ENCODE measurements at regions not wholly inside any gene's neighbourhood (a gene's known extent, or its start where the extent isn't known, plus 50 kb on each side); places are given as distances from the start of the nearest gene placed in this dataset.

DNA sequence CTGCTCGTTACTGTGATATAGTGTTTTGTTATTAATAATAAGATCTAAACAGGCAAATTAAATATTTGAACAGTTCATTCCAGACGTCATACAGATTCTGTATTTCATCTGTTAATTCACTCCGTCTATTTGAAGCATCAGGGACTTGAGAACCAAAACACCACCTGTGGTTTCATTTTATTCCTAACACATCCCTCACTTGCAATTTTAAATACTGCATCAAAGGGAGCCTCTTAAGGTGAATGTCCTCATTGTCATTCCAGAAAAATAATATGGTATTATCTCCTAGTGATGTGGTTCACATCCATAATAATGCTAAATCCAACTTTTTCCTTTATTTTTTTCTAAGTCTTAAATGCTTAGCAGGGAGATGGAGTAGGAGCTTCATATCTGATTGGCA is 1390.9 kb upstream of the CADM2 start:
- DNase-seq (ENCODE audit: low read depth) = no peak
- Histone ChIP-seq H3K36me3 (ENCODE audit: control insufficient read depth, insufficient read depth, low read length) (no peaks in the 10 kb centered on the region), H3K4me3 (ENCODE audit: low read depth, low read length) (no peak overlapping the region), H3K27me3 (ENCODE audit: control insufficient read depth, insufficient read depth, low read length) (no peaks in the 10 kb centered on the region)
- TF ChIP-seq, protein P1, sequence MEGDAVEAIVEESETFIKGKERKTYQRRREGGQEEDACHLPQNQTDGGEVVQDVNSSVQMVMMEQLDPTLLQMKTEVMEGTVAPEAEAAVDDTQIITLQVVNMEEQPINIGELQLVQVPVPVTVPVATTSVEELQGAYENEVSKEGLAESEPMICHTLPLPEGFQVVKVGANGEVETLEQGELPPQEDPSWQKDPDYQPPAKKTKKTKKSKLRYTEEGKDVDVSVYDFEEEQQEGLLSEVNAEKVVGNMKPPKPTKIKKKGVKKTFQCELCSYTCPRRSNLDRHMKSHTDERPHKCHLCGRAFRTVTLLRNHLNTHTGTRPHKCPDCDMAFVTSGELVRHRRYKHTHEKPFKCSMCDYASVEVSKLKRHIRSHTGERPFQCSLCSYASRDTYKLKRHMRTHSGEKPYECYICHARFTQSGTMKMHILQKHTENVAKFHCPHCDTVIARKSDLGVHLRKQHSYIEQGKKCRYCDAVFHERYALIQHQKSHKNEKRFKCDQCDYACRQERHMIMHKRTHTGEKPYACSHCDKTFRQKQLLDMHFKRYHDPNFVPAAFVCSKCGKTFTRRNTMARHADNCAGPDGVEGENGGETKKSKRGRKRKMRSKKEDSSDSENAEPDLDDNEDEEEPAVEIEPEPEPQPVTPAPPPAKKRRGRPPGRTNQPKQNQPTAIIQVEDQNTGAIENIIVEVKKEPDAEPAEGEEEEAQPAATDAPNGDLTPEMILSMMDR (IDR thresholded peaks at IDR 0.05; ENCODE audit: insufficient read depth, low read length, poor library complexity, severe bottlenecking) = no peak

DNA sequence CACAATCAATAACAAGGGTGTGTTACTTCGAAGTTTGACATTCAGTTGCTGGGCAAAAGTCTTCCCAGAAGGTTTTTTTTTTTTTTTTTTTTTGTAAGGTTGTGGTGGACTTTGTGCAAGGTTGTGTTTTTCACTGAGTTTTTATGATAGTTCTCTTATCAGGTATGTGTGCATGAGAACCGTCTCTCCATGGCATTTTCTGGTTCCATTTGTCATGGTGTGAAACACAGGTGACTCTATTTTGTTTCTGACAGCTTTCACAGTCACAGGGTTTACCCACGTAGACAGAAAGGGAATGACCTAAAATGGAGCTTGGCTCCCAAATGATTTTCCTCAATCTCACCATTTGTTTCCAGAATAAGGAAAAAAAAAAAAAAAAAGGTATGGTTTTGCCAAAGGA is 1377.2 kb upstream of the CADM2 start:
- TF ChIP-seq, protein P1 (IDR thresholded peaks at IDR 0.05; ENCODE audit: insufficient read depth, low read length, poor library complexity, severe bottlenecking) = no peak
- Histone ChIP-seq H3K36me3 (ENCODE audit: control insufficient read depth, insufficient read depth, low read length) (no peaks in the 10 kb centered on the region), H3K27me3 (ENCODE audit: control insufficient read depth, insufficient read depth, low read length) (no peaks in the 10 kb centered on the region), H3K4me3 (ENCODE audit: low read depth, low read length) (no peak overlapping the region)
- DNase-seq (ENCODE audit: low read depth) = no peak

DNA sequence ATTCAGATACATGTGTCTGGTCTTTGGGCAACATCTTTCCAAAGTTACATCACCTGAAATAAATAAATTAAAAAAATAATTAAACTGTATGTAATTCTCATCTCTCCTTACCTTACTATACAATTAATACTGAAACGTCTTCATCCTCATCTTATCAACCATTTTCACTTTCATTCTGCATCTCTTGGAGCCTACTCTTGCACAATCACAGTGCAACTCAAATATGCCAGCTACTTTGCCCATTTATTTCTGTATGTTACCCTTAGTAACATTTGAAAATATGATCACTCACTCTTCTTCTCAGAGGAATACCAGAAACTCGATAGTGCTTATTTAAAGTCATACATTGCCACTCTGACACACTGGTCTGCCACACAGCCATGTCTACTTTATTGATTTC is 1357.1 kb upstream of the CADM2 start:
- Histone ChIP-seq H3K27me3 (ENCODE audit: control insufficient read depth, insufficient read depth, low read length) (no peaks in the 10 kb centered on the region), H3K4me3 (ENCODE audit: low read depth, low read length) (no peak overlapping the region), H3K36me3 (ENCODE audit: control insufficient read depth, insufficient read depth, low read length) (no peaks in the 10 kb centered on the region)
- TF ChIP-seq, protein P1 (IDR thresholded peaks at IDR 0.05; ENCODE audit: insufficient read depth, low read length, poor library complexity, severe bottlenecking) = no peak
- DNase-seq (ENCODE audit: low read depth) = no peak

DNA sequence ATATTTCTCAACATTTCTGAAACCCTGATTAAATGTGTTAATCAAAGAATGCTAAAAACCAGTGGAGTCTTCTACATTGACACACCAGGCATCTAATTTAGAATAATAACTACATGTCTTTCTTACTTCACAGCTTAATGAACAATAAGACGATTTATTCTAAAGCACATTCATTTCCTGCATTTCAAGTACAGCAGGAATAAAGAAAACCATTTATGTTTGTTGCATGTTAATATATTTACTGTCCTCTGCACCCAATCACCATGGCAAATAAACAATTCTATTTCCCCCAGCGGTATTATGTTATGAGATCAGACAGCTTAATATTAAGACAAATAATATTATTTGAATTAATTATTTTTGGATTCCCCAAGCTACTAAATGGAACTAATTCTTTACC is 1336.3 kb upstream of the CADM2 start:
- Histone ChIP-seq H3K27me3 (ENCODE audit: control insufficient read depth, insufficient read depth, low read length) (no peaks in the 10 kb centered on the region), H3K4me3 (ENCODE audit: low read depth, low read length) (no peak overlapping the region), H3K36me3 (ENCODE audit: control insufficient read depth, insufficient read depth, low read length) (no peaks in the 10 kb centered on the region)
- no peak for DNase-seq (ENCODE audit: low read depth)
- TF ChIP-seq, protein P1 (IDR thresholded peaks at IDR 0.05; ENCODE audit: insufficient read depth, low read length, poor library complexity, severe bottlenecking) = no peak

DNA sequence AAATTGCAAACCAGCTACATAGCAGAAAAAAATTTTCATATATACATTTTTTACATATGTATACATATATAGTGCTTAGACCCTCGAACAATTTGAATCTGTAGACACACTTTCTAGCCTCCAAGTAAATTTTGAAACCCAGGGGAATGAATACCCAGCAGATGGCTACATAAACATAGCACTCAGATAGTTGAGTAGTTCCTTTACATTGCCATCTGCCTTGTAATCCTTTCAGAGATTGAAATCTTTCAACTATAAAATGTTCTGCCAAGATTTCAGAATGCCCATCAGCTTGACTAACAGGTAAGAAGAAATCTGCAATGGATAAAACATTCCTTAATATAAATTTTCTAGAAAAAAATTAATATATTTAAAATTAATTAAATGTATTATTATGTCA is 1333.5 kb upstream of the CADM2 start:
- no peaks in the 10 kb centered on the region for H3K27me3 ChIP-seq (ENCODE audit: control insufficient read depth, insufficient read depth, low read length)
- no peak overlapping the region for H3K4me3 ChIP-seq (ENCODE audit: low read depth, low read length)
- no peak for DNase-seq (ENCODE audit: low read depth)
- TF ChIP-seq, protein P1 (IDR thresholded peaks at IDR 0.05; ENCODE audit: insufficient read depth, low read length, poor library complexity, severe bottlenecking) = no peak
- no peaks in the 10 kb centered on the region for H3K36me3 ChIP-seq (ENCODE audit: control insufficient read depth, insufficient read depth, low read length)

DNA sequence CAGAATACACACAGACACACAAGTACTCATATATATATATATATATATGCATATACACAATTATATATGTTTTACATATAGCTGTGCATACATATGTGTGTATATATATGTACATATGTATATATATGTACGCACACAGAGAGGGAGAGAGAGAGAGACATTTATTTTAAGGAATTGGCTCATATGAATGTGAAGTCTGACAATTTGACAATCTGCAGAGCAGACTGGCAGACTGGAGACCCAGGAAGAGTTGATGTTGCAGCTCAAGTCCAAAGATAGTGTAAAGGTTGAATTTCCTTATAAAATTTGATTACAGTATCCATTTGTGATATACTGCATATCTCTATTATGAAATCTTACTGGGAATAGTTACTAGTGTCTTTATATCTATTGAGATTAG is 1330.3 kb upstream of the CADM2 start:
- H3K4me3 ChIP-seq (ENCODE audit: low read depth, low read length) = no peak overlapping the region
- TF ChIP-seq, protein P1 (IDR thresholded peaks at IDR 0.05; ENCODE audit: insufficient read depth, low read length, poor library complexity, severe bottlenecking) = no peak

More for the DNA sequence above, 1330.3 kb upstream of the CADM2 start:
- no peak for DNase-seq (ENCODE audit: low read depth)
- no peaks in the 10 kb centered on the region for H3K27me3 ChIP-seq (ENCODE audit: control insufficient read depth, insufficient read depth, low read length)
- H3K36me3 ChIP-seq (ENCODE audit: control insufficient read depth, insufficient read depth, low read length) = no peaks in the 10 kb centered on the region

Data from kidney epithelial cell (primary cell).